Activated CD4-positive, alpha-beta T cell treated with anti-CD3 and anti-CD28 coated beads, Interleukin-2, amount 10 ng/mL, durations not matched to agents 7 days and 5 days (primary cell): ENCODE measurements at regions not wholly inside any gene's neighbourhood (a gene's known extent, or its start where the extent isn't known, plus 50 kb on each side); places are given as distances from the start of the nearest gene placed in this dataset.

Source experiments
- CTCF ChIA-PET: fragments of 350-600 bp; sonication (Branson Sonifier 250); formaldehyde crosslinking; loops from one replicate; lab custom pipeline; 2021; ENCODE audit warnings: antibody characterized with exemption; lab: Charles Lee
- POLR2A ChIA-PET: fragments of 350-600 bp; sonication (Branson Sonifier 250); formaldehyde crosslinking; loops from one replicate; lab custom pipeline; 2021; ENCODE audit warnings: antibody characterized with exemption; lab: Charles Lee
- DNase-seq: peaks from one replicate; pipeline ENCODE4 v3.0.0-alpha.2; 2020
- H3K27ac Mint-ChIP-seq: one replicate; pipeline ENCODE4 v1.8.0; 2021; ENCODE audit warnings: mild to moderate bottlenecking, moderate library complexity, mixed read lengths
- H3K27me3 Mint-ChIP-seq: one replicate; pipeline ENCODE4 v1.8.0; 2021; ENCODE audit warnings: mixed read lengths
- H3K36me3 Mint-ChIP-seq: one replicate; pipeline ENCODE4 v1.8.0; 2021; ENCODE audit warnings: low read depth, mixed read lengths
- H3K4me1 Mint-ChIP-seq: one replicate; pipeline ENCODE4 v1.8.0; 2021; ENCODE audit warnings: mixed read lengths
- H3K4me3 Mint-ChIP-seq: one replicate; pipeline ENCODE4 v1.8.0; 2021; ENCODE audit warnings: mild to moderate bottlenecking, moderate library complexity, mixed read lengths
- H3K9me3 Mint-ChIP-seq: one replicate; pipeline ENCODE4 v1.8.0; 2021; ENCODE audit warnings: mixed read lengths

GRCh38 chr12:46679754-46680153 is 146.0 kb downstream of the SLC38A4 start:
- ChIA-PET CTCF (no interaction called here), POLR2A (no interaction called here)
- Mint-ChIP-seq H3K9me3 (peaks cover 10% of the 10 kb centered on the region), H3K36me3 (peaks cover 4% of the 10 kb centered on the region), H3K27me3 (no peaks in the 10 kb centered on the region), H3K4me1 (no peaks in the 10 kb centered on the region), H3K4me3 (no peak overlapping the region), H3K27ac (no peak overlapping the region)
- no peak for DNase-seq

- ChIA-PET POLR2A (no interaction called here), CTCF (interaction anchor here (0.8 kb wide), 1 partner anchor 544 kb away, joined by 3 read pairs; no protein-coding TSS in a partner anchor)
- H3K27me3 Mint-ChIP-seq = no peaks in the 10 kb centered on the region
- H3K27ac Mint-ChIP-seq = no peak overlapping the region
- H3K9me3 Mint-ChIP-seq = peaks cover 5% of the 10 kb centered on the region
- H3K4me3 Mint-ChIP-seq = no peak overlapping the region
- H3K4me1 Mint-ChIP-seq = no peaks in the 10 kb centered on the region
- DNase-seq = no peak
- H3K36me3 Mint-ChIP-seq = no peaks in the 10 kb centered on the region
These were observed 147.4 kb downstream of the SLC38A4 start for GRCh38 chr12:46678426-46678825.

DNA sequence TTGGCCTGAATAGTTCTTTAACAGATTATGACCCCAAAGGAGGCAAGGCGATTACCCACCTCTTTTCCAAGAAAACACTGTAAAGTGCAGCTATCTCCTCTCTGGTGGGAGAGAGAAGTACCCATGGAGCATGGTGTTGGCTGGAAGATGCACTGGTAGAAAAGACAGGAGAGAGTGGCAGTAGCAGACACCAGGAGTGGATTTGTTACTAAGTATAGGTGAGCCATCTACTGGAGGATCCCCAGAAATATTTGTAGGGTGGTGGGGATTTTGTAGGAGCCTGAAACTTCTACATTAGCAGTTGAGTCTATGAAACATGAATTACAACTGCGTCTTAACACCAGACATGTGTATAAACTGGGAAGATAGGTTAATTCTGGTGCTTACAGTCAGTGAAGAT is 148.0 kb downstream of the SLC38A4 start:
- DNase-seq = peak; percentile 30
- H3K36me3 Mint-ChIP-seq = no peaks in the 10 kb centered on the region
- ChIA-PET POLR2A (no interaction called here), CTCF (interaction anchor here (0.8 kb wide), 1 partner anchor 543 kb away, joined by 3 read pairs; no protein-coding TSS in a partner anchor)
- no peaks in the 10 kb centered on the region for H3K4me1 Mint-ChIP-seq
- no peaks in the 10 kb centered on the region for H3K27me3 Mint-ChIP-seq
- H3K4me3 Mint-ChIP-seq = no peak overlapping the region
- H3K9me3 Mint-ChIP-seq = peaks cover under 1% of the 10 kb centered on the region
- no peak overlapping the region for H3K27ac Mint-ChIP-seq

DNA sequence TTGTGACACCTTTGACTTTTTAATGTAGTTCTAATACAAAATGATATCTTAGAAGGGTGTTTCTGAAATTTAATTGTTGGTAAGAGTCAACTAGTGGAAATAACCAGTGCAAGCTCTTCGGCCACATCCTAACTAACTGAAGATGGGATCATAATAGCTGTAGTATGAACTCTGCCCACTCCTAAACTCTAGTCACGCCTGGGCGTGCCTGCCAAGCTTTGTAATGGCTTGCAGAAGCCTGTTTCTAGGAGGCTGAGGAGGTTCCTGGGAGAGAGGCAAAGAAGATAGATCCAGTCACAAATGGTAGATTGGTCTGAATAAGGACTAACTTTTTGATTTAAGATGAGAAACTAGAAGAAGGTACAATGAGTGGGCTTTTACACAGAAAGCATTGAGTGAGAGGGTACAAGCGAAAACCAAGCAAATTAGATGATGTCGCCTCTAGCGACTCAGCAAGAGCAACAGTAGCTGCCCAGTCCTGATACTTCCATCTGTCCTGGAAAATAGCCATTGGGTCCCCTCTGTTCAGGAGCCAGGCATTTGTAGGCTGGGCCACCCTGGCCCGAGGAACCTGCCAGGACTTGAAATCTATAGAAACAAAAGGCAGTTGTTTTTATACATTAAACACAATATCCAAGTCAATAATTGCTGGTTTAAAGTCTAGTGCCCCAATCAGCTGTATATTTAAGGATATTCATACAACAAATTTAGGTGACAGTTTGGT is 148.8 kb downstream of the SLC38A4 start:
- Mint-ChIP-seq H3K27ac (no peak overlapping the region), H3K27me3 (no peaks in the 10 kb centered on the region), H3K9me3 (no peaks in the 10 kb centered on the region), H3K4me3 (no peak overlapping the region), H3K36me3 (no peaks in the 10 kb centered on the region), H3K4me1 (no peaks in the 10 kb centered on the region)
- ChIA-PET POLR2A (no interaction called here), CTCF (no interaction called here)
- DNase-seq = no peak

- DNase-seq = no peak
- ChIA-PET CTCF (interaction anchor here (0.6 kb wide), 2 partner anchors 252 to 575 kb away, joined by 3 to 7 read pairs; no protein-coding TSS in a partner anchor), POLR2A (no interaction called here)
- H3K36me3 Mint-ChIP-seq = no peaks in the 10 kb centered on the region
- H3K27ac Mint-ChIP-seq = no peak overlapping the region
- no peak overlapping the region for H3K4me3 Mint-ChIP-seq
- no peaks in the 10 kb centered on the region for H3K4me1 Mint-ChIP-seq
- no peaks in the 10 kb centered on the region for H3K9me3 Mint-ChIP-seq
- H3K27me3 Mint-ChIP-seq = no peaks in the 10 kb centered on the region
These were observed 149.4 kb downstream of the SLC38A4 start for GRCh38 chr12:46676396-46676795.

DNA sequence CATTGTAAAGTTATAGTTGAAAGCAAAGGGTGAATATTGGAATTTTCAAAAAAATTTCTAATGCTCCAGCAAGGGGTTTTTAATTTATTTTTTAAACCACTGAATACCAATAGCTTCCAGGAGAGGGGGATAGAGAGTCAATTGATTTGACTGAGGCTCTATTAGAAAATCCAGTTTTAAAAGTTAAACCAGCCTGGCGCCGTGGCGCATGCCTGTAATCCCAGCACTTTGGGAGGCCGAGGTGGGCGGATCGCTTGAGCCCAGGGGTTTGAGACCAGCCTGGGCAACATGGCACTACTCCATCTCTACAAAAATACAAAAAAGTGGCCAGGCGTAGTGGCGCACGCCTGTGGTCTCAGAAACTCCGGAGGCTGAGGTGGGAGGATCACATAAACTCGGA is 150.1 kb downstream of the SLC38A4 start:
- Mint-ChIP-seq H3K27me3 (no peaks in the 10 kb centered on the region), H3K9me3 (no peaks in the 10 kb centered on the region), H3K27ac (no peak overlapping the region), H3K4me1 (no peaks in the 10 kb centered on the region), H3K4me3 (no peak overlapping the region), H3K36me3 (no peaks in the 10 kb centered on the region)
- no peak for DNase-seq
- ChIA-PET POLR2A (no interaction called here), CTCF (interaction anchor here (0.5 to 0.6 kb wide), 2 partner anchors 78 to 253 kb away, joined by 3 read pairs; no protein-coding TSS in a partner anchor)

DNA sequence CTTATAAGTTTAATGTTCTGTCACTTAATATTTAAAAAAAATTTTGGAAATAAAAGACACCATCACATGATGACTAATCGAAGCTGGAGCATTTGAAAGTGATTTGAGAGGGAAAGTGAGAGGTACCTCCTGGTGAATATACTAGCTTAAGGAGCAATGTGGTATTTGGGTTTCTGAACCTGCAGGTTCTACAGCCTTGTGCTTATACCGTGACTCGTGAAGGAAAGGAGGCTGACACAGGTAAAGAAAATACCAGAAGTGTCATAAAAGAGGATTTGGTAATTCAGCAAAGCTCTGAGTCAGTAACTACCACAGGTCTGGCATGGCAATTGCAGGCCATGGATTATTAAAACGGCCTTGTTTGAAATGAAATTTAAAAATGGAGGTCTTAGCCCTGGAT is 151.0 kb downstream of the SLC38A4 start:
- POLR2A ChIA-PET = interaction anchor here (0.6 kb wide), 1 partner anchor 237 kb away, joined by 3 read pairs; no protein-coding TSS in a partner anchor
- no peak for DNase-seq
- Mint-ChIP-seq H3K27ac (no peak overlapping the region), H3K4me1 (no peaks in the 10 kb centered on the region), H3K36me3 (peaks cover 6% of the 10 kb centered on the region), H3K9me3 (no peaks in the 10 kb centered on the region), H3K4me3 (no peak overlapping the region), H3K27me3 (no peaks in the 10 kb centered on the region)
- CTCF ChIA-PET = interaction anchor here (0.8 kb wide), 1 partner anchor 1867 kb away, joined by 3 read pairs; no protein-coding TSS in a partner anchor

- POLR2A ChIA-PET = interaction anchor here (0.6 kb wide), 1 partner anchor 236 kb away, joined by 3 read pairs; no protein-coding TSS in a partner anchor
- DNase-seq = no peak
- CTCF ChIA-PET = interaction anchor here (0.8 kb wide), 1 partner anchor 1868 kb away, joined by 3 read pairs; no protein-coding TSS in a partner anchor
- no peaks in the 10 kb centered on the region for H3K9me3 Mint-ChIP-seq
- H3K4me3 Mint-ChIP-seq = no peak overlapping the region
- no peak overlapping the region for H3K27ac Mint-ChIP-seq
- no peaks in the 10 kb centered on the region for H3K4me1 Mint-ChIP-seq
- no peaks in the 10 kb centered on the region for H3K27me3 Mint-ChIP-seq
- H3K36me3 Mint-ChIP-seq = peaks cover 9% of the 10 kb centered on the region
These were observed 151.7 kb downstream of the SLC38A4 start for GRCh38 chr12:46674129-46674528.

- CTCF ChIA-PET = no interaction called here
- DNase-seq = no peak
- Mint-ChIP-seq H3K4me3 (no peak overlapping the region), H3K9me3 (no peaks in the 10 kb centered on the region), H3K36me3 (peaks cover 11% of the 10 kb centered on the region), H3K4me1 (no peaks in the 10 kb centered on the region), H3K27ac (no peak overlapping the region), H3K27me3 (no peaks in the 10 kb centered on the region)
- POLR2A ChIA-PET = no interaction called here
These were observed 154.7 kb downstream of the SLC38A4 start for GRCh38 chr12:46671102-46671501.

GRCh38 chr12:46670636-46671035 is 155.2 kb downstream of the SLC38A4 start:
- Mint-ChIP-seq H3K27ac (no peak overlapping the region), H3K4me1 (no peaks in the 10 kb centered on the region), H3K9me3 (no peaks in the 10 kb centered on the region), H3K4me3 (no peak overlapping the region), H3K36me3 (peaks cover 11% of the 10 kb centered on the region), H3K27me3 (no peaks in the 10 kb centered on the region)
- no peak for DNase-seq
- POLR2A ChIA-PET = no interaction called here
- CTCF ChIA-PET = no interaction called here

DNA sequence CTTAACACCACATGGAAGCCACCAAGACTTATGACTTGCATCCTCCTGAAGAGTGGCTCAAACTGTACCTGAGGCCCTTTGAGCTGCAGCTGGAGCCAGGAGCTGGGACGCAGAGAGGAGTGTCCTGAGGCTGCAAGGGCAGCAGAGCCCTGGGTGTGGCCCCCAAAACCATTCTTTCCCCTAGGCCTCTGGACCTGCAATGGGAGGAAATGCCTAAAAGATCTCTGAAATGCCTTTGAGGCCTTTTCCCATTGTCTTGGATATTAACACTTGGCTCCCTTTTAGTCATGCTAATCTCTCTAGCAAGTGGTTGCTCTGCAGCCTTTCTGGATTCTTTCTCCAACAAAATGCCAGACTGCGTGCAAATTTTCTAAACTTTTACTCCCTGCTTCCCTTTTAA is 156.1 kb downstream of the SLC38A4 start:
- Mint-ChIP-seq H3K9me3 (no peaks in the 10 kb centered on the region), H3K4me1 (peaks cover 4% of the 10 kb centered on the region), H3K4me3 (no peak overlapping the region), H3K27me3 (no peaks in the 10 kb centered on the region), H3K36me3 (peaks cover 11% of the 10 kb centered on the region), H3K27ac (no peak overlapping the region)
- ChIA-PET POLR2A (interaction anchor here (0.7 kb wide), 1 partner anchor 55 kb away, joined by 3 read pairs; no protein-coding TSS in a partner anchor), CTCF (no interaction called here)
- no peak for DNase-seq

DNA sequence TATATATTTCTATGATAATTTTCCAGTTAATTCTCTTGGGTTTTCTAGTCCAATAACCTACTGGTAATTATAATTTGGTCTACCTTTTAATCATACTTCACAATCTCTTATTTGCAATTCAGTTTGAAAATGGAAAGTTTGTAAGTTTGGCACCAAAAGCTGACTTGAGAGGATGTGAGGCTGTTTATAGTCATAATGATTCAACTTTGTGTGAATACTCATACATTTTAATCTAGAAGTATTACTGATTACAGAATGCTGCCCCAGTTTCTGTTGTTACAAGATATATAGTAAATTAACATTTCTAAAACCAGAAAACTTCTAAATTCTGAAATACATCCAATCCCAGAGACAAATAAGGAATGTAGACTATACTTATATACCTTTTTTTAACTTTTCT is 158.2 kb downstream of the SLC38A4 start:
- ChIA-PET CTCF (no interaction called here), POLR2A (interaction anchor here (0.8 kb wide), 1 partner anchor 255 kb away, joined by 3 read pairs; no protein-coding TSS in a partner anchor)
- Mint-ChIP-seq H3K4me3 (no peak overlapping the region), H3K27me3 (no peaks in the 10 kb centered on the region), H3K27ac (no peak overlapping the region), H3K9me3 (no peaks in the 10 kb centered on the region), H3K36me3 (peaks cover 11% of the 10 kb centered on the region), H3K4me1 (peaks cover 7% of the 10 kb centered on the region)
- no peak for DNase-seq

- no peaks in the 10 kb centered on the region for H3K9me3 Mint-ChIP-seq
- H3K27me3 Mint-ChIP-seq = no peaks in the 10 kb centered on the region
- H3K4me3 Mint-ChIP-seq = no peak overlapping the region
- peaks cover 26% of the 10 kb centered on the region for H3K4me1 Mint-ChIP-seq
- POLR2A ChIA-PET = interaction anchor here (0.9 kb wide), 1 partner anchor 293 kb away, joined by 3 read pairs; no protein-coding TSS in a partner anchor
- CTCF ChIA-PET = interaction anchor here (1.3 kb wide), 1 partner anchor 12 kb away, joined by 3 read pairs; no protein-coding TSS in a partner anchor
- no peak for DNase-seq
- no peak overlapping the region for H3K27ac Mint-ChIP-seq
- peaks cover 6% of the 10 kb centered on the region for H3K36me3 Mint-ChIP-seq
These were observed 161.0 kb downstream of the SLC38A4 start for GRCh38 chr12:46664761-46665287.
